Keratinocyte (primary cell): ENCODE measurements at regions not wholly inside any gene's neighbourhood (a gene's known extent, or its start where the extent isn't known, plus 50 kb on each side); places are given as distances from the start of the nearest gene placed in this dataset.

Experiments
- DNase-seq: peaks from one replicate; pipeline ENCODE4 v3.0.0-alpha.2; 2011; ENCODE audit warnings: low read depth, missing footprints, low spot score
- FAIRE-seq: peaks from 2 replicates; lab custom pipeline; 2011; peaks lifted over from hg19 to GRCh38; lab: Jason Lieb, UNC
- H2AFZ ChIP-seq: 2 replicates; pipeline ENCODE4 v1.6.0; 2012; ENCODE audit warnings: low read length, control low read depth, inconsistent platforms; ENCODE audit not compliant: control insufficient read depth
- H3K27ac ChIP-seq: 2 replicates; pipeline ENCODE4 v1.5.1; 2011; ENCODE audit warnings: low read length; ENCODE audit not compliant: control insufficient read depth, insufficient read depth
- H3K27me3 ChIP-seq: 3 replicates; pipeline ENCODE4 v1.6.0; 2011; ENCODE audit warnings: low read length; ENCODE audit not compliant: control insufficient read depth, insufficient read depth; ENCODE audit errors: extremely low read depth
- H3K36me3 ChIP-seq, 2 experiments: 2 replicates in 1 of 2; 3 replicates in 1 of 2; pipeline ENCODE4 v1.5.1; 2011; ENCODE audit warnings: low read length in 2 of 2, mild to moderate bottlenecking in 1 of 2; ENCODE audit not compliant: control insufficient read depth in 2 of 2, insufficient read depth in 2 of 2; ENCODE audit errors: extremely low read depth in 1 of 2
- H3K4me1 ChIP-seq: 3 replicates; pipeline ENCODE4 v1.5.1; 2011; ENCODE audit warnings: low read length; ENCODE audit not compliant: control insufficient read depth, insufficient read depth; ENCODE audit errors: extremely low read depth
- H3K4me2 ChIP-seq: 3 replicates; pipeline ENCODE4 v1.6.0; 2011; ENCODE audit warnings: low read depth, low read length; ENCODE audit not compliant: control insufficient read depth, insufficient read depth; ENCODE audit errors: extremely low read depth
- H3K4me3 ChIP-seq, 3 experiments: fragments of 200-600 bp in 1 of 3; sonication (generic) in 1 of 3; 2 replicates in 2 of 3; 3 replicates in 1 of 3; pipeline ENCODE4 v1.5.1; 2011 to 2016; ENCODE audit warnings: low read length in 3 of 3, mild to moderate bottlenecking in 3 of 3, control low read depth in 2 of 3, inconsistent platforms in 1 of 3, low read depth in 1 of 3, mixed read lengths in 1 of 3, mixed run types in 1 of 3, moderate library complexity in 1 of 3; ENCODE audit not compliant: control insufficient read depth in 2 of 3, insufficient read depth in 2 of 3; ENCODE audit errors: extremely low read depth in 1 of 3
- H3K79me2 ChIP-seq: 2 replicates; pipeline ENCODE4 v1.6.0; 2012; ENCODE audit warnings: low read length; ENCODE audit not compliant: control insufficient read depth, insufficient read depth
- H3K9ac ChIP-seq: 3 replicates; pipeline ENCODE4 v1.6.0; 2011; ENCODE audit warnings: low read length; ENCODE audit not compliant: control insufficient read depth, insufficient read depth; ENCODE audit errors: extremely low read depth
- H3K9me1 ChIP-seq: 3 replicates; pipeline ENCODE4 v1.6.0; 2011; ENCODE audit warnings: low read length; ENCODE audit not compliant: control insufficient read depth, insufficient read depth; ENCODE audit errors: extremely low read depth
- H3K9me3 ChIP-seq: 2 replicates; pipeline ENCODE4 v1.5.1; 2012; ENCODE audit warnings: low read depth, low read length; ENCODE audit not compliant: control insufficient read depth
- H4K20me1 ChIP-seq: 3 replicates; pipeline ENCODE4 v1.6.0; 2011; ENCODE audit warnings: low read length; ENCODE audit not compliant: control insufficient read depth, insufficient read depth; ENCODE audit errors: extremely low read depth
- EZH2 ChIP-seq: IDR thresholded peaks from one replicate; pipeline ENCODE4 v1.6.1; 2012; ENCODE audit warnings: inconsistent platforms, mild to moderate bottlenecking, low read length, moderate library complexity
- dilution Hi-C: fragments of 300-500 bp; cut with MboI; formaldehyde crosslinking; loops from one replicate; pipeline ENCODE4 v1.7.0; 2020; ENCODE audit warnings: low sequenced_read_pairs; ENCODE audit not compliant: extremely low pct_ligation_motif_present
- TF ChIP-seq, protein P1 (sequence below), 3 experiments: IDR thresholded peaks in 1 of 3; conservative IDR thresholded peaks in 1 of 3; optimal IDR thresholded peaks in 1 of 3; 2 replicates in 2 of 3; 3 replicates in 1 of 3; pipeline versions ENCODE3 to v1.5.1; 2011; ENCODE audit warnings: low read length in 3 of 3, mild to moderate bottlenecking in 3 of 3, moderate library complexity in 2 of 3, control low read depth in 1 of 3, inconsistent platforms in 1 of 3; ENCODE audit not compliant: insufficient read depth in 2 of 3; ENCODE audit errors: extremely low read depth in 1 of 3

DNA sequence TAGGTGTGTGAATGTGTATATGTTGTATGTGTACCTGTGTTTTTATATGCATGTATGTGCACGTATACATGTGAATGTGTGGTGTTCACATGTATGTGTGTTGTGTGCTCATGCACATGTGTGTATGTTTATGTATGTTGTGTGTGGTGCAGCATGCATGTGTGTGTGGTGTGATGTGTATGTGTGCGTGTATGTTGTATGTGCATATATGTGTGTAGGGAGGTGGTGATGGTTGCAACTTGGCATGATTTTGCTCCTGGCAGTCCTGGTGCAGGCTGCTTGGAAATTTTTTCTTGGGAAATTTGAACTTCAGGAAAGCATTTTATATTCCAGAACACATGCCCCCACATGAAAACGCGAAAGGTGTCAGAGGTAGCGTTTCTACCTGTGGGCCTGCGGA is 1177.8 kb downstream of the TBC1D22A start:
- Histone ChIP-seq H3K4me1 (no peaks in the 10 kb centered on the region), H3K27me3 (no peaks in the 10 kb centered on the region), H4K20me1 (no peaks in the 10 kb centered on the region), H3K79me2 (no peaks in the 10 kb centered on the region), H3K27ac (no peak overlapping the region), H3K4me3 (no peak overlapping the region), H3K36me3 (no peaks in the 10 kb centered on the region), H3K9me3 (peaks cover 7% of the 10 kb centered on the region), H3K9ac (no peak overlapping the region), H3K9me1 (no peaks in the 10 kb centered on the region), H3K4me2 (no peak overlapping the region), H2AFZ (no peak overlapping the region)
- DNase-seq, result no peak
- FAIRE-seq, result no peak
- dilution Hi-C loops, result no loop called here
- TF ChIP-seq, protein P1, sequence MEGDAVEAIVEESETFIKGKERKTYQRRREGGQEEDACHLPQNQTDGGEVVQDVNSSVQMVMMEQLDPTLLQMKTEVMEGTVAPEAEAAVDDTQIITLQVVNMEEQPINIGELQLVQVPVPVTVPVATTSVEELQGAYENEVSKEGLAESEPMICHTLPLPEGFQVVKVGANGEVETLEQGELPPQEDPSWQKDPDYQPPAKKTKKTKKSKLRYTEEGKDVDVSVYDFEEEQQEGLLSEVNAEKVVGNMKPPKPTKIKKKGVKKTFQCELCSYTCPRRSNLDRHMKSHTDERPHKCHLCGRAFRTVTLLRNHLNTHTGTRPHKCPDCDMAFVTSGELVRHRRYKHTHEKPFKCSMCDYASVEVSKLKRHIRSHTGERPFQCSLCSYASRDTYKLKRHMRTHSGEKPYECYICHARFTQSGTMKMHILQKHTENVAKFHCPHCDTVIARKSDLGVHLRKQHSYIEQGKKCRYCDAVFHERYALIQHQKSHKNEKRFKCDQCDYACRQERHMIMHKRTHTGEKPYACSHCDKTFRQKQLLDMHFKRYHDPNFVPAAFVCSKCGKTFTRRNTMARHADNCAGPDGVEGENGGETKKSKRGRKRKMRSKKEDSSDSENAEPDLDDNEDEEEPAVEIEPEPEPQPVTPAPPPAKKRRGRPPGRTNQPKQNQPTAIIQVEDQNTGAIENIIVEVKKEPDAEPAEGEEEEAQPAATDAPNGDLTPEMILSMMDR (optimal IDR thresholded peaks at IDR 0.05 in 1 of 3, IDR thresholded peaks at IDR 0.05 in 1 of 3, conservative IDR thresholded peaks at IDR 0.05 in 1 of 3; ENCODE audit: extremely low read depth in 1 of 3, insufficient read depth in 2 of 3, low read length in 3 of 3), result no peak
- TF ChIP-seq EZH2, result no peak

DNA sequence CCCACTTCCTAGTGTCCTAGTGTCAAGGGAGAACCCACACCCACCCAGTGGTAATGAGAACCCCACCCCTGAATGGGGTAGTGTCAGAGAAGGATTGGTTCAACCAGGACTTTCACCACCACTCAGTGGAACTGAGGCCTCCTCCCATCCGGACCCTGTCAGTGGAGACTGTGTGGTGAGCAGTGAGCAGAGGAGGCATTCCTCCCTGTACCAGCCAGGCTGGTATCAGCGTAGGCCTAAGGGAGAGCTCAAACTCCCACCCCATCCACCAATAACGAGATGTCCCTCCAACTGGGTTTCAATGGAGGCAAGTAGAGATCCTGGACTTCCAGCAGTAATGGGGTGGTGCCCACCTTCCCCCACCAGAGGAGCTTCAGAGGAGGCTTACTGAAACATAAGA is 1171.4 kb downstream of the TBC1D22A start:
- FAIRE-seq, result no peak
- no peak overlapping the region for H3K4me2 ChIP-seq
- H4K20me1 ChIP-seq, result no peaks in the 10 kb centered on the region
- no peaks in the 10 kb centered on the region for H3K9me1 ChIP-seq
- no peak overlapping the region for H3K9ac ChIP-seq
- dilution Hi-C loops, result no loop called here
- no peak for DNase-seq
- H3K27ac ChIP-seq, result no peak overlapping the region
- no peaks in the 10 kb centered on the region for H3K4me1 ChIP-seq
- no peaks in the 10 kb centered on the region for H3K36me3 ChIP-seq
- no peak overlapping the region for H2AFZ ChIP-seq
- no peak overlapping the region for H3K4me3 ChIP-seq
- H3K79me2 ChIP-seq, result no peaks in the 10 kb centered on the region
- peaks cover 5% of the 10 kb centered on the region for H3K9me3 ChIP-seq
- no peak for TF ChIP-seq EZH2
- TF ChIP-seq, protein P1 (optimal IDR thresholded peaks at IDR 0.05 in 1 of 3, IDR thresholded peaks at IDR 0.05 in 1 of 3, conservative IDR thresholded peaks at IDR 0.05 in 1 of 3; ENCODE audit: extremely low read depth in 1 of 3, insufficient read depth in 2 of 3, low read length in 3 of 3), result no peak
- H3K27me3 ChIP-seq, result no peaks in the 10 kb centered on the region
